GM12872 (cell line): ENCODE measurements at regions not wholly inside any gene's neighbourhood (a gene's known extent, or its start where the extent isn't known, plus 50 kb on each side); places are given as distances from the start of the nearest gene placed in this dataset.

Experiments used
- CTCF ChIP-seq: IDR thresholded peaks from 3 replicates; pipeline ENCODE4 v1.5.1; 2011; ENCODE audit warnings: low read depth, mild to moderate bottlenecking, low read length, moderate library complexity; ENCODE audit not compliant: insufficient read depth

DNA sequence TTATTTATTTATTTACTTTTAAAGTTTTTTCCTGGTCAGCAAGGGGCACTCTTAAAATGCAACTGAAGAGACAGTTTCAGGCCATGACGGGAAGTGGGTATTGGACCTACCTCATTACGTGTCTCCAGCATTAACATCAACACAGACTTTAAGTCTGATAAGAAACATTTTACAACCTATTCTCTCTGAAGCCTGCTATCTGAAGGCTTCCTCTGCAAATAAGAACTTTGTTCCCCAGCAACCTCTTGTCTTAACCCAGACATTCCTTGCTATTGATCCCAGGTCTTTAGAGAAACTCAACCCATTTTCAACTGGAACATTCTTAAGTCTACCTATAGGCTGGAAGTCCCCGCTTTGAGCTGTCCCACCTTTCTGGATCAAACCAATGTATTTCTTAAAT is 258.3 kb upstream of the TMPRSS15 start:
- no peak for TF ChIP-seq CTCF

GRCh38 chr21:18663663-18664062 is 260.1 kb upstream of the TMPRSS15 start:
- TF ChIP-seq CTCF: no peak

- TF ChIP-seq CTCF: no peak
Observed at GRCh38 chr21:18666725-18667124, 263.1 kb upstream of the TMPRSS15 start.

GRCh38 chr21:18673789-18674188 is 270.2 kb upstream of the TMPRSS15 start:
- no peak for TF ChIP-seq CTCF

- TF ChIP-seq CTCF: no peak
Observed at GRCh38 chr21:18677632-18678031, 274.0 kb upstream of the TMPRSS15 start.

GRCh38 chr21:18705971-18706370 is 302.4 kb upstream of the TMPRSS15 start:
- no peak for TF ChIP-seq CTCF

DNA sequence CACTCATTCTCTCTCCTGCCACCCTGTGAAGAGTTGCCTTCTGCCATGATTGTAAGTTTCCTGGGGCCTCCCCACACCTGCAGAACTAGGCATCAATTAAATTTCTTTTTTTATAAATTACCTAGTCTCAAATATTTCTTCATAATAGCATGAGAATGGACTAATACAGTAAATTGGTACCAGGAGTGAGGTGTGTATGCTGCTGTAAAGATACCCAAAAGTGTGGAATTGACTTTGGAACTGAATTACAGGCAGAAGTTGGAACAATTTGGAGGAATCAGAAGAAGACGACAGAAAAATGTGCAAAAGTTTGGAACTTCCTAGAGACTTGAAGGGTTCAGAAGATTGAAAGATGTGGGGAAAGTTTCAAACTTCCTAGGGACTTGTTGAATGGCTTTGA is 308.1 kb upstream of the TMPRSS15 start:
- no peak for TF ChIP-seq CTCF

DNA sequence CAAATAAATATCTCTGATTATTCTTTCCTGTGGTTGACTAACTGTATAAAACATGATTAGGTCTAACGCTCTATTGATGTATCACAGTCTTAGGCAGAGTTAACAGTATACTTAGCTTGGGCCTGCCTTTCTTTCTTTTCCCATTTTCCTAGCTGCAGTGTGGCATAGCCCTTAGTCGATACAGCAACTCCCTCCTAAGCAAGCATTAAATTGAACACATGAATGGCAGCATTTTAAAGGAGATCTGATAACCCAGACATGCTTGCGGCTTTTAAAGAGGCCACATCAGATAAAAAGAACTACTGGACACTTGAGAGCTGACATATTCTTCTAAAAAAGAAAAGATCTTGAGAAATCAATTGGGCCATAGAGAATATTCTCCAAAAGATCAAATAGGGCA is 312.0 kb upstream of the TMPRSS15 start:
- TF ChIP-seq CTCF: no peak
